CD8-positive, alpha-beta memory T cell (primary cell): ENCODE measurements at regions not wholly inside any gene's neighbourhood (a gene's known extent, or its start where the extent isn't known, plus 50 kb on each side); places are given as distances from the start of the nearest gene placed in this dataset.
A peak's percentile ranks its signal among the peaks of the same experiment; 100 is the strongest.

ENCODE experiments used
- CTCF ChIA-PET: fragments of 350-600 bp; sonication (Branson Sonifier 250); formaldehyde crosslinking; loops from one replicate; lab custom pipeline; 2021; ENCODE audit warnings: antibody characterized with exemption; lab: Charles Lee
- POLR2A ChIA-PET: fragments of 350-600 bp; sonication (Branson Sonifier 250); formaldehyde crosslinking; loops from one replicate; lab custom pipeline; 2021; ENCODE audit warnings: antibody characterized with exemption; lab: Charles Lee
- DNase-seq, 5 donors: peaks; one replicate each; pipeline versions ENCODE4 v3.0.0 to v3.0.0-alpha.2; 2020 to 2022; ENCODE audit warnings: mixed read lengths in 1 of 5
- H3K27ac ChIP-seq: one replicate; pipeline ENCODE4 v1.7.0; 2013; ENCODE audit warnings: low read depth, mild to moderate bottlenecking, low read length, moderate library complexity
- H3K27me3 ChIP-seq: 2 replicates; pipeline ENCODE4 v1.7.0; 2013; ENCODE audit warnings: low read length, mild to moderate bottlenecking; ENCODE audit not compliant: insufficient read depth, poor library complexity, severe bottlenecking
- H3K36me3 ChIP-seq: 2 replicates; pipeline ENCODE4 v1.7.0; 2013; ENCODE audit warnings: mild to moderate bottlenecking, low read length, moderate library complexity; ENCODE audit not compliant: insufficient read depth
- H3K4me1 ChIP-seq: 2 replicates; pipeline ENCODE4 v1.7.0; 2013; ENCODE audit warnings: mild to moderate bottlenecking, low read length, moderate library complexity; ENCODE audit not compliant: insufficient read depth
- H3K4me3 ChIP-seq: 2 replicates; pipeline ENCODE4 v1.7.0; 2013; ENCODE audit warnings: mild to moderate bottlenecking, low read length
- H3K9me3 ChIP-seq: 2 replicates; pipeline ENCODE4 v1.7.0; 2013; ENCODE audit warnings: mild to moderate bottlenecking, low read length
- H3K27ac Mint-ChIP-seq, 8 donors: one replicate each; pipeline ENCODE4 v1.8.0; 2020 to 2021; ENCODE audit warnings: mixed read lengths in 8 of 8, mild to moderate bottlenecking in 6 of 8, inconsistent platforms in 3 of 8, moderate library complexity in 3 of 8
- H3K27me3 Mint-ChIP-seq, 2 donors: one replicate each; pipeline ENCODE4 v1.8.0; 2020 to 2021; ENCODE audit warnings: mixed read lengths in 2 of 2, mild to moderate bottlenecking in 1 of 2, moderate library complexity in 1 of 2
- H3K36me3 Mint-ChIP-seq, 3 donors: one replicate each; pipeline ENCODE4 v1.8.0; 2020 to 2021; ENCODE audit warnings: mixed read lengths in 3 of 3, inconsistent platforms in 1 of 3, mild to moderate bottlenecking in 1 of 3
- H3K4me1 Mint-ChIP-seq, 3 donors: one replicate each; pipeline ENCODE4 v1.8.0; 2020 to 2021; ENCODE audit warnings: mixed read lengths in 3 of 3, inconsistent platforms in 1 of 3, mild to moderate bottlenecking in 1 of 3
- H3K4me3 Mint-ChIP-seq, 7 donors: one replicate each; pipeline ENCODE4 v1.8.0; 2020 to 2021; ENCODE audit warnings: mixed read lengths in 7 of 7, mild to moderate bottlenecking in 6 of 7, moderate library complexity in 4 of 7, inconsistent platforms in 2 of 7
- H3K9me3 Mint-ChIP-seq, 5 donors: one replicate each; pipeline ENCODE4 v1.8.0; 2020 to 2022; ENCODE audit warnings: mixed read lengths in 5 of 5, mild to moderate bottlenecking in 3 of 5, moderate library complexity in 2 of 5, inconsistent platforms in 1 of 5

DNA sequence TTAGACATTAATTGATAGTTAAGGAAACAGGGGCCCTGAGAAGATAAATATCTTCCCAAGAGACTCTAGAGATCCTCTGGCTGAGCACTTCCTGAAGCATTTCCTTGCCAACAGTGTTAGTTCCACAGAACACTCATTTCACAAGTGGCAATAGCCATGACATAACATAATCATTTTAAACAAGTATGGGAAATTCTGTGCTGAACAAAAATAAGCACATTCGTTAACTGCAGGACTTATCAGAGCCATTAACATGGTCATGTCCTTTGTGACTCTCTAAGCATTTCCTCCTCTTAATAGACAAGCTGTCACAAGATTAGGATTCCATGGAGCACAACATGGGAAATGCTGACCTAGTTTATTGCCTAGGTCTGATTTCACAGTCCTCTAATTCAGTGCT is 184.9 kb downstream of the SNX18 start:
- no peak for DNase-seq
- Histone ChIP-seq H3K4me1 (no peaks in the 10 kb centered on the region), H3K4me3 (no peak overlapping the region), H3K27ac (no peak overlapping the region), H3K36me3 (no peaks in the 10 kb centered on the region), H3K27me3 (no peaks in the 10 kb centered on the region), H3K9me3 (no peaks in the 10 kb centered on the region)
- no peak overlapping the region for H3K4me3 Mint-ChIP-seq
- peaks cover 0 to 1% of the 10 kb centered on the region in 2 donors for H3K27me3 Mint-ChIP-seq
- H3K36me3 Mint-ChIP-seq, result peaks cover 0 to 2% (median 0%) of the 10 kb centered on the region in 3 donors
- H3K9me3 Mint-ChIP-seq, result no peaks in the 10 kb centered on the region
- peaks cover 6 to 8% (median 8%) of the 10 kb centered on the region in 3 donors for H3K4me1 Mint-ChIP-seq
- ChIA-PET POLR2A (interaction anchor here (0.6 kb wide), 1 partner anchor 181 kb away, joined by 3 read pairs; no protein-coding TSS in a partner anchor), CTCF (no interaction called here)
- H3K27ac Mint-ChIP-seq, result peak overlapping the region in 1 of 8 donors; percentile 61

DNA sequence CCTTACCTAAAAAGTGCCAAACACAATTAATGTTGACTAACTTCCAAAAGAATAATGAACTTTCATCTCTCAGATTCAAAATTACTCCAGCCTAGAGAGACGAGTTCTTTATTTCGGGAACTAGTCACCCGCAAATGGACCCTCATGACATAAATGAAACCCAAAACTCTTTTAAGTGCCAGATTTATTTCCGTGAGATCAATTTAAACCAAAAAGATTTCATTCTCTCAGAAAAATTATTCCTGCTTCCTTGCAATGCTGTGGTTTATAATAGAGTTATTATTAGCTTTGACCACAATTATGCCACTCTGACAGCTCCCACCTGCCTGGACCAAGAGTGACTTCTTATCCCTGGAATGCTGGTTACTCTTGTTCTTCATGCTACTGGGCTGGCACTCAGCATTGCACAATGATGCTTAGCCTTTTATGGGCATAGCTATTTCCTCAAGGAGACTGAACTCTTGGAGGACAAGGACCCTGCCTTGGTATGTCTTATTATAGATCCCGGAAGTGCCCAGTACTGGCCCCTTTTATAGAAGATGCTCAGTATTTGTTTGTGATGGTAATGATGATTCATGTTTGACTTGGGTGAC is 183.5 kb downstream of the SNX18 start:
- Histone ChIP-seq H3K27ac (no peak overlapping the region), H3K4me1 (no peaks in the 10 kb centered on the region), H3K36me3 (no peaks in the 10 kb centered on the region), H3K27me3 (no peaks in the 10 kb centered on the region), H3K4me3 (no peak overlapping the region), H3K9me3 (no peaks in the 10 kb centered on the region)
- DNase-seq, result no peak
- peaks cover under 1 to 3% (median 1%) of the 10 kb centered on the region in 3 donors for H3K4me1 Mint-ChIP-seq
- H3K4me3 Mint-ChIP-seq, result no peak overlapping the region
- no peaks in the 10 kb centered on the region for H3K9me3 Mint-ChIP-seq
- H3K36me3 Mint-ChIP-seq, result peaks cover 0 to 2% (median 0%) of the 10 kb centered on the region in 3 donors
- no peak overlapping the region for H3K27ac Mint-ChIP-seq
- peaks cover 0 to 1% of the 10 kb centered on the region in 2 donors for H3K27me3 Mint-ChIP-seq
- ChIA-PET POLR2A (no interaction called here), CTCF (no interaction called here)

DNA sequence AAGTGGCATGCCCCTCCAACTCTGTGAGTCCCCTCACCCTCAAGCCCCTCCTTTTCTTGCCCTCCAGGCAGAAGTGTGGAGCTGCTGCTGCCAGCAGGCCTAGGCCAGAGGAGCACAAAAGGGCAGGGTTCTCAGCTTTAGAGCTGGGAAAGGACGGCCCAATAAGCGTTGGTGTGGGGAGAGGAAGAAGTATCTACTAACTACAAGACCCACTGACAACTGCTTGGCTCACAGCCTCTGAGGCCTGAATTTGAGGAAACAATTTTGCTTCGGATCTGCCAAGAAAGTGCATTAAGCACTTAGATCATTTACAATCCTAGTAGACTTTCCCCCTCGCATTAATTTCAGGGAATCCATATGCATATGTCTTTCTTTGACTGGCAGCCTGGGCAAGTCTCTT is 179.4 kb downstream of the SNX18 start:
- H3K36me3 ChIP-seq, result no peaks in the 10 kb centered on the region

DNA sequence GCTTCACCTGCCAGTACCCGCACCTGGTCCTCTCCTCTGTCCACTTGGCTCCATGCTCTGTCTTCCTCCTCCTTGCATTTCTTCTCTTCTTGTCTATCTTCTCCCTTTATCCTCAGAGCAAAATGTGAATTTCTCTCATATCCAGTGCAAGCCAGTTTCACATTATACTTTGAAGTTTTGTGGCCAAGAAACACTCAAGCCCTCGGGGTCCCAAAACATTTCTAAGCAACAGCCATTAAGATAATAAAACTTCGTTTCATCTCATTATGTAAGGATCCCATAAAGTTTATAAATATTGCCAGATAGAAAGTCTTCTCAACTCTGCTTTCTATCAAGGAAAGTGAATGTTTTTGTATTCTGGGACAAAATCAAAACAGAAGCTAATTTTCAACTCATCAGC is 178.8 kb downstream of the SNX18 start:
- Mint-ChIP-seq H3K4me1 (peaks cover 0 to 2% (median 2%) of the 10 kb centered on the region in 3 donors), H3K27ac (peak overlapping the region in 1 of 8 donors; percentile 1), H3K4me3 (no peak overlapping the region), H3K36me3 (peaks cover 0 to 2% (median 0%) of the 10 kb centered on the region in 3 donors), H3K9me3 (no peaks in the 10 kb centered on the region), H3K27me3 (peaks cover 0 to 7% of the 10 kb centered on the region in 2 donors)
- no peak for DNase-seq
- Histone ChIP-seq H3K36me3 (no peaks in the 10 kb centered on the region), H3K9me3 (no peaks in the 10 kb centered on the region), H3K27ac (no peak overlapping the region), H3K27me3 (no peaks in the 10 kb centered on the region), H3K4me3 (no peak overlapping the region), H3K4me1 (no peaks in the 10 kb centered on the region)
- CTCF ChIA-PET, result no interaction called here
- POLR2A ChIA-PET, result no interaction called here

More for the DNA sequence above, 179.4 kb downstream of the SNX18 start:
- Mint-ChIP-seq H3K4me1 (peaks cover 0 to 2% (median 0%) of the 10 kb centered on the region in 3 donors), H3K9me3 (no peaks in the 10 kb centered on the region), H3K27ac (peak overlapping the region in 1 of 8 donors; percentile 81), H3K4me3 (no peak overlapping the region), H3K36me3 (peaks cover 0 to 2% (median 0%) of the 10 kb centered on the region in 3 donors), H3K27me3 (peaks cover 0 to 7% of the 10 kb centered on the region in 2 donors)
- H3K4me3 ChIP-seq, result no peak overlapping the region
- H3K27me3 ChIP-seq, result no peaks in the 10 kb centered on the region
- no peaks in the 10 kb centered on the region for H3K9me3 ChIP-seq
- CTCF ChIA-PET, result no interaction called here
- POLR2A ChIA-PET, result no interaction called here
- no peaks in the 10 kb centered on the region for H3K4me1 ChIP-seq
- DNase-seq, result no peak
- no peak overlapping the region for H3K27ac ChIP-seq

DNA sequence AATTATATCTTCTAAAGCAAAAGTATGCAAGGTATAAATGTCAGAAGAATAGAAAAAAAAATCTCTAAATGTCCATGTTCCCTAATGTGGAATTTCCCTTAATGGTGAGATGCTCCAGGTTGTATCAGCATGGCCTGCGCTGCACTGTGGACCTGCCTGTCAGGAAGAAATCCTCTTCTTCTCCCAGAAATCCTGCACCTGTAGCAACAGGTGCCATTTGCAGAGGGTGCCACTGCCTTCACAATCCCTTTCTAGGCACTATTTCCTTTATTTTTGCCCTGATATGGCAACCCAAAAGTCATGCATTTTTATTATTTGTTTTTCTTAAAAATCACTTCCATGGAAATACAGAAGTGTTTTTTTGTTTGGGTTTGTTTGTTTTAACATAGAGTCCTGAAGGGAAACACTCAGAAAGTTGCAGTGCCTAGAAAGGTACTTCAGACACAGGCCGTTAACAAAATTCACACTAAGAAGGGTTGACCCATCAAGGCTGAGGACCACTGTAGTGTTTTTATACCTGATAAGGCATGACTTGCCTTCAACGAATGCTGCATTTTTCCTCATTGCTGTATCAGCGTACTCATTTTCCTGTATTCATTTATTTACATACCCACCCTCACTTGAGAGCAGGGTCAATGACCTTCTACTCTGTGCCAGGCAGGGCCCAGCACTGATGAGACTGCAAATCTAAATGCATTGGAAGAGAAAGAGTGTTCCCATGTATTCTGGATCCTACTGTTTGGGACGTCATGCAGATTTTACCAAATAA is 177.8 kb downstream of the SNX18 start:
- no peak overlapping the region for H3K4me3 ChIP-seq

DNA sequence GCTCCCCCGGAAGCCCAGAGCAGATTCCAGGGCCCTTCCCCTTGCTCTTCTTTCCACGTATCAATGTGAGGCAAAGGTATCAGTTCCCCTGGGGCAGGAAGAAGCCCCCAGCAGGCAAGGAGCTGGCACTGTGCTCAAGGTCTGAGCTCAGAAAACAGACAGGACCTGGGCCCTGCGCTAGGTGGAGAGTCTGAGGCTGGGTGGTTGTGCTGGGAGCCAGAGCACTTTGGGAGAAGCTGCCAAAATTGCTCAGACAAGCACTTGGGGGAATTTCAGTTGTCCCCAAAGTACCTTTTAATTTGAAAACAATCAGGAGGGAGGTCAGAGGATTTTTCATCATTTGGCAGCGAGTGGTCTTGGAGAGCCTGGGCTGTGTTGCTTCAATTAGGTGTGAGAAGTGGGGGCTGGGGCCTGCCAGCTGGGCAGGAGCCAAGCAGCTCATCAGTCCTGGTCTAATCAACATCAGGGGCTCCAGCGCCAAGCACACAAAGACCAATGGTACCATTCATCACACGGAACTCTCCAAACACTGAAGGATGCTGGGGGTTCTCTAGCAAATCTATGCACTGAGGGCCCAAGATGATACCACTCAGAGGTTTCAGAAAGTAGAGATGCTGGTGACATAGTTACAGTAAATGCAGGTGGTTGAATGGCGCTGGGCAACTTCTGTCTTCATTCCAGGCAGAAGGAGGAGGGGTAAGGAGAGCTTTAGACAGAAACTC is 176.5 kb downstream of the SNX18 start:
- no peaks in the 10 kb centered on the region for H3K9me3 Mint-ChIP-seq

More for the DNA sequence above, 177.8 kb downstream of the SNX18 start:
- H3K9me3 ChIP-seq, result no peaks in the 10 kb centered on the region
- no peaks in the 10 kb centered on the region for H3K27me3 ChIP-seq
- no peaks in the 10 kb centered on the region for H3K4me1 ChIP-seq
- H3K4me3 Mint-ChIP-seq, result peak overlapping the region in 1 of 7 donors; percentile 48
- H3K27me3 Mint-ChIP-seq, result peaks cover 0 to 8% of the 10 kb centered on the region in 2 donors
- ChIA-PET POLR2A (no interaction called here), CTCF (no interaction called here)
- H3K27ac Mint-ChIP-seq, result peak overlapping the region in 1 of 8 donors; percentile 72
- no peaks in the 10 kb centered on the region for H3K36me3 ChIP-seq
- H3K36me3 Mint-ChIP-seq, result no peaks in the 10 kb centered on the region
- H3K9me3 Mint-ChIP-seq, result no peaks in the 10 kb centered on the region
- DNase-seq, result no peak
- peaks cover 0 to 11% (median 4%) of the 10 kb centered on the region in 3 donors for H3K4me1 Mint-ChIP-seq
- H3K27ac ChIP-seq, result no peak overlapping the region

DNA sequence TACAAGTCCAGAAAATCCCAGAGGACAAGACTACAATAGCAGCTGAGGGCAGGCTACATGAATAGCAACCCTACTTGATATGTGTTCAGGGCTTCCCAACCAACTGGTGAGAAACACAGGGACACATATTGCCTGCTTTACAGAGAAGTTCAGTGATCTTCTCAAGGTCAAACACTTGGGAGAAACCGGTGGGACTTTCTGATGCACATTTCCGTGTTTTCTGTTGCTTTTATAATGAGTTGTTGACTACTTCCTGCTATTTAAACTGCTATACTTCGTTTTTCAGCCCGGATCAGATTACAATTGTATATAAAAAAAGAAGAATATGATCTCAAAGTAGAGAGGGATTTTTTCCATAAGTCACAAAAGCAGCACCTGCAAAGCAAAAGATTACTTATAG is 175.1 kb downstream of the SNX18 start:
- H3K36me3 Mint-ChIP-seq, result peaks cover 0 to 13% (median 3%) of the 10 kb centered on the region in 3 donors
- Histone ChIP-seq H3K4me3 (no peak overlapping the region), H3K27me3 (no peaks in the 10 kb centered on the region), H3K9me3 (no peaks in the 10 kb centered on the region), H3K4me1 (no peaks in the 10 kb centered on the region), H3K27ac (no peak overlapping the region), H3K36me3 (no peaks in the 10 kb centered on the region)
- H3K4me1 Mint-ChIP-seq, result peaks cover 0 to 11% (median 4%) of the 10 kb centered on the region in 3 donors
- ChIA-PET CTCF (no interaction called here), POLR2A (no interaction called here)
- H3K27ac Mint-ChIP-seq, result no peak overlapping the region
- H3K4me3 Mint-ChIP-seq, result no peak overlapping the region
- DNase-seq, result no peak
- peaks cover 0 to 9% (median 0%) of the 10 kb centered on the region in 5 donors for H3K9me3 Mint-ChIP-seq
- H3K27me3 Mint-ChIP-seq, result peaks cover 0 to 7% of the 10 kb centered on the region in 2 donors

More for the DNA sequence above, 176.5 kb downstream of the SNX18 start:
- H3K27ac Mint-ChIP-seq, result no peak overlapping the region
- Histone ChIP-seq H3K4me1 (no peaks in the 10 kb centered on the region), H3K9me3 (no peaks in the 10 kb centered on the region), H3K27ac (no peak overlapping the region), H3K27me3 (no peaks in the 10 kb centered on the region), H3K36me3 (no peaks in the 10 kb centered on the region), H3K4me3 (no peak overlapping the region)
- no peak overlapping the region for H3K4me3 Mint-ChIP-seq
- peaks cover 0 to 3% (median 0%) of the 10 kb centered on the region in 3 donors for H3K36me3 Mint-ChIP-seq
- ChIA-PET POLR2A (no interaction called here), CTCF (interaction anchor here (0.9 to 1.6 kb wide), 2 partner anchors 14 to 177 kb away, joined by 3 to 4 read pairs; partner anchors contain the start of gene SNX18)
- peaks cover 0 to 8% of the 10 kb centered on the region in 2 donors for H3K27me3 Mint-ChIP-seq
- peaks cover 0 to 11% (median 4%) of the 10 kb centered on the region in 3 donors for H3K4me1 Mint-ChIP-seq
- DNase-seq, result no peak
